Neural crest cell (in vitro differentiated cells): ENCODE measurements at regions not wholly inside any gene's neighbourhood (a gene's known extent, or its start where the extent isn't known, plus 50 kb on each side); places are given as distances from the start of the nearest gene placed in this dataset.

Source experiments
- DNase-seq: peaks from one replicate; pipeline ENCODE4 v3.0.0; 2021; ENCODE audit warnings: low read depth, mixed read lengths, low spot score
- H3K27ac Mint-ChIP-seq: one replicate; pipeline ENCODE4 v1.8.0; 2021; ENCODE audit warnings: mild to moderate bottlenecking, mixed read lengths; ENCODE audit not compliant: unreplicated experiment
- H3K27me3 Mint-ChIP-seq: 2 replicates; pipeline ENCODE4 v1.8.0; 2021; ENCODE audit warnings: low read depth, mild to moderate bottlenecking, mixed read lengths
- H3K36me3 Mint-ChIP-seq: 2 replicates; pipeline ENCODE4 v1.8.0; 2021; ENCODE audit warnings: low read depth, mild to moderate bottlenecking, mixed read lengths
- H3K4me1 Mint-ChIP-seq: 2 replicates; pipeline ENCODE4 v1.8.0; 2021; ENCODE audit warnings: mixed read lengths
- H3K4me3 Mint-ChIP-seq: one replicate; pipeline ENCODE4 v1.8.0; 2021; ENCODE audit warnings: mild to moderate bottlenecking, mixed read lengths
- H3K9me3 Mint-ChIP-seq: 2 replicates; pipeline ENCODE4 v1.8.0; 2021; ENCODE audit warnings: mixed read lengths
- CTCF ChIP-seq: fragments of 200-600 bp; sonication (generic); conservative IDR thresholded peaks from 2 replicates; pipeline ENCODE4 v1.5.0; 2021; ENCODE audit warnings: antibody characterized with exemption, mild to moderate bottlenecking

- H3K4me1 Mint-ChIP-seq: peaks cover 14% of the 10 kb centered on the region
Measured at GRCh38 chr7:106416430-106416829, 131.6 kb upstream of the NAMPT start.

GRCh38 chr7:106415433-106415832 is 130.7 kb upstream of the NAMPT start:
- Mint-ChIP-seq H3K36me3 (peaks cover 10% of the 10 kb centered on the region), H3K27me3 (peaks cover 6% of the 10 kb centered on the region), H3K27ac (no peak overlapping the region), H3K4me1 (peaks cover 14% of the 10 kb centered on the region), H3K9me3 (peaks cover 11% of the 10 kb centered on the region), H3K4me3 (no peak overlapping the region)
- TF ChIP-seq CTCF: no peak
- DNase-seq: no peak

More at GRCh38 chr7:106416430-106416829, 131.6 kb upstream of the NAMPT start:
- H3K27me3 Mint-ChIP-seq: peaks cover 4% of the 10 kb centered on the region
- TF ChIP-seq CTCF: no peak
- H3K4me3 Mint-ChIP-seq: no peak overlapping the region
- peaks cover 10% of the 10 kb centered on the region for H3K36me3 Mint-ChIP-seq
- peaks cover 11% of the 10 kb centered on the region for H3K9me3 Mint-ChIP-seq
- H3K27ac Mint-ChIP-seq: no peak overlapping the region
- no peak for DNase-seq

GRCh38 chr7:106413446-106413845 is 128.7 kb upstream of the NAMPT start:
- Mint-ChIP-seq H3K27ac (no peak overlapping the region), H3K4me3 (no peak overlapping the region), H3K27me3 (peaks cover 6% of the 10 kb centered on the region), H3K9me3 (peaks cover 11% of the 10 kb centered on the region), H3K4me1 (peaks cover 11% of the 10 kb centered on the region), H3K36me3 (peaks cover 10% of the 10 kb centered on the region)
- no peak for TF ChIP-seq CTCF
- DNase-seq: no peak

GRCh38 chr7:106405697-106406141 is 120.9 kb upstream of the NAMPT start:
- no peaks in the 10 kb centered on the region for H3K9me3 Mint-ChIP-seq

GRCh38 chr7:106402898-106403297 is 118.1 kb upstream of the NAMPT start:
- Mint-ChIP-seq H3K27ac (no peak overlapping the region), H3K9me3 (peaks cover 2% of the 10 kb centered on the region), H3K27me3 (peaks cover 4% of the 10 kb centered on the region), H3K36me3 (no peaks in the 10 kb centered on the region), H3K4me1 (peaks cover 6% of the 10 kb centered on the region), H3K4me3 (no peak overlapping the region)
- DNase-seq: no peak
- no peak for TF ChIP-seq CTCF

More at GRCh38 chr7:106405697-106406141, 120.9 kb upstream of the NAMPT start:
- H3K4me3 Mint-ChIP-seq: no peak overlapping the region
- no peak for DNase-seq
- H3K27me3 Mint-ChIP-seq: no peaks in the 10 kb centered on the region
- peaks cover 3% of the 10 kb centered on the region for H3K4me1 Mint-ChIP-seq
- H3K27ac Mint-ChIP-seq: no peak overlapping the region
- TF ChIP-seq CTCF: no peak
- H3K36me3 Mint-ChIP-seq: no peaks in the 10 kb centered on the region

GRCh38 chr7:106400923-106401322 is 116.1 kb upstream of the NAMPT start:
- peaks cover 6% of the 10 kb centered on the region for H3K4me1 Mint-ChIP-seq
- peaks cover 4% of the 10 kb centered on the region for H3K27me3 Mint-ChIP-seq
- H3K4me3 Mint-ChIP-seq: no peak overlapping the region
- DNase-seq: no peak
- peaks cover 7% of the 10 kb centered on the region for H3K9me3 Mint-ChIP-seq
- TF ChIP-seq CTCF: no peak
- no peaks in the 10 kb centered on the region for H3K36me3 Mint-ChIP-seq
- H3K27ac Mint-ChIP-seq: no peak overlapping the region
